HEK293T (cell line): ENCODE measurements at regions not wholly inside any gene's neighbourhood (a gene's known extent, or its start where the extent isn't known, plus 50 kb on each side); places are given as distances from the start of the nearest gene placed in this dataset.

Source experiments
- CTCF ChIA-PET: fragments of 350-600 bp; formaldehyde crosslinking; extraction: SDS; loops from one replicate; lab custom pipeline; 2021; ENCODE audit warnings: antibody characterized with exemption, inconsistent platforms; lab: Yijun Ruan, JAX
- POLR2A ChIA-PET: fragments of 350-600 bp; formaldehyde crosslinking; extraction: SDS; loops from one replicate; lab custom pipeline; 2020; ENCODE audit warnings: antibody characterized with exemption, inconsistent platforms; lab: Yijun Ruan, JAX
- DNase-seq: peaks from one replicate; pipeline ENCODE4 v3.0.0; 2012; ENCODE audit warnings: mixed read lengths; ENCODE audit errors: extremely low spot score
- ARNT ChIP-seq: fragments of 450-650 bp; IDR thresholded peaks from 2 replicates; pipeline ENCODE4 v1.6.1; 2017; ENCODE audit warnings: mild to moderate bottlenecking
- BHLHE40 ChIP-seq: fragments of 450-650 bp; IDR thresholded peaks from 2 replicates; pipeline ENCODE4 v1.6.1; 2016; ENCODE audit warnings: mild to moderate bottlenecking, moderate library complexity, borderline replicate concordance
- CTBP1 ChIP-seq: fragments of 450-650 bp; IDR thresholded peaks from 2 replicates; pipeline ENCODE4 v1.6.1; 2016; ENCODE audit warnings: borderline replicate concordance
- ELF4 ChIP-seq: fragments of 450-650 bp; IDR thresholded peaks from 2 replicates; pipeline ENCODE4 v1.6.1; 2017; ENCODE audit warnings: antibody characterized with exemption
- FOXA1 ChIP-seq: fragments of 450-650 bp; IDR thresholded peaks from 2 replicates; pipeline ENCODE4 v1.6.1; 2016; ENCODE audit warnings: mild to moderate bottlenecking
- FOXK2 ChIP-seq: fragments of 450-650 bp; IDR thresholded peaks from 2 replicates; pipeline ENCODE4 v1.6.1; 2016; ENCODE audit warnings: mild to moderate bottlenecking
- FOXM1 ChIP-seq: fragments of 450-650 bp; IDR thresholded peaks from 2 replicates; pipeline ENCODE4 v1.6.1; 2017; ENCODE audit warnings: mild to moderate bottlenecking, borderline replicate concordance
- HDGF ChIP-seq: fragments of 450-650 bp; IDR thresholded peaks from 2 replicates; pipeline ENCODE4 v1.6.1; 2017; ENCODE audit warnings: antibody characterized with exemption, borderline replicate concordance
- L3MBTL2 ChIP-seq: fragments of 450-650 bp; conservative IDR thresholded peaks from 2 replicates; pipeline ENCODE4 v1.6.1; 2016; ENCODE audit warnings: mild to moderate bottlenecking
- LEF1 ChIP-seq: fragments of 450-650 bp; IDR thresholded peaks from 2 replicates; pipeline ENCODE4 v1.6.1; 2017; ENCODE audit warnings: mild to moderate bottlenecking, borderline replicate concordance
- NFRKB ChIP-seq: fragments of 450-650 bp; IDR thresholded peaks from 2 replicates; pipeline ENCODE4 v1.6.1; 2016; ENCODE audit warnings: mild to moderate bottlenecking, moderate library complexity
- PKNOX1 ChIP-seq: fragments of 450-650 bp; IDR thresholded peaks from 2 replicates; pipeline ENCODE4 v1.6.1; 2016
- SP1 ChIP-seq: fragments of 450-650 bp; IDR thresholded peaks from 2 replicates; pipeline ENCODE4 v1.6.1; 2017
- SUZ12 ChIP-seq: fragments of 450-650 bp; IDR thresholded peaks from 2 replicates; pipeline ENCODE4 v1.6.1; 2016; ENCODE audit warnings: mild to moderate bottlenecking
- TARDBP ChIP-seq: fragments of 450-650 bp; IDR thresholded peaks from 2 replicates; pipeline ENCODE4 v1.6.1; 2016
- ZNF384 ChIP-seq: fragments of 450-650 bp; IDR thresholded peaks from 2 replicates; pipeline ENCODE4 v1.6.1; 2016

GRCh38 chr6:91240878-91241603, 654.2 kb upstream of the MAP3K7 start:
- no peak for DNase-seq
- TF ChIP-seq FOXK2: no peak
- TF ChIP-seq PKNOX1: 0 out of 2 replicates have a peak, but pooled peaks have one; percentile 3
- TF ChIP-seq HDGF: no peak
- ChIA-PET CTCF (no interaction called here), POLR2A (interaction anchor here (0.6 kb wide), 1 partner anchor 12 kb away, joined by 3 read pairs; no protein-coding TSS in a partner anchor)

- POLR2A ChIA-PET: no interaction called here
- TF ChIP-seq ZNF384: no peak
- TF ChIP-seq CTBP1: no peak
- no peak for TF ChIP-seq HDGF
- TF ChIP-seq ELF4: no peak
- no peak for TF ChIP-seq SP1
- no peak for TF ChIP-seq FOXA1
- no peak for TF ChIP-seq FOXM1
- no peak for TF ChIP-seq LEF1
- no peak for TF ChIP-seq ARNT
- TF ChIP-seq FOXK2: no peak
- no peak for TF ChIP-seq L3MBTL2
- no peak for TF ChIP-seq NFRKB
- no peak for TF ChIP-seq TARDBP
- TF ChIP-seq SUZ12: no peak
- TF ChIP-seq PKNOX1: no peak
- no peak for TF ChIP-seq BHLHE40
- CTCF ChIA-PET: no interaction called here
- DNase-seq: no peak
Observed at GRCh38 chr6:91221072-91221720, 634.3 kb upstream of the MAP3K7 start.

GRCh38 chr6:91213229-91213901, 626.5 kb upstream of the MAP3K7 start:
- POLR2A ChIA-PET: no interaction called here
- CTCF ChIA-PET: interaction anchor here (0.6 kb wide), 2 partner anchors 597 to 1350 kb away, joined by 3 to 5 read pairs; no protein-coding TSS in a partner anchor
- no peak for TF ChIP-seq FOXK2
- no peak for TF ChIP-seq HDGF
- no peak for TF ChIP-seq SP1
- TF ChIP-seq FOXA1: no peak
- no peak for TF ChIP-seq FOXM1
- no peak for TF ChIP-seq ZNF384
- no peak for TF ChIP-seq ELF4
- TF ChIP-seq CTBP1: no peak
- no peak for TF ChIP-seq BHLHE40
- no peak for TF ChIP-seq SUZ12
- TF ChIP-seq ARNT: no peak
- no peak for TF ChIP-seq L3MBTL2
- TF ChIP-seq PKNOX1: no peak
- no peak for TF ChIP-seq LEF1
- no peak for TF ChIP-seq NFRKB
- DNase-seq: no peak

GRCh38 chr6:91198588-91199255, 611.9 kb upstream of the MAP3K7 start:
- CTCF ChIA-PET: no interaction called here
- TF ChIP-seq ARNT (no peak), ELF4 (no peak), L3MBTL2 (no peak), NFRKB (no peak), BHLHE40 (no peak), PKNOX1 (no peak), LEF1 (no peak), FOXA1 (no peak), TARDBP (no peak), ZNF384 (no peak), SP1 (no peak), FOXK2 (no peak), CTBP1 (no peak), SUZ12 (no peak), HDGF (no peak), FOXM1 (no peak)
- POLR2A ChIA-PET: no interaction called here
- DNase-seq: no peak
